Germinal center (tissue), 1 donor: ENCODE measurements at regions not wholly inside any gene's neighbourhood (a gene's known extent, or its start where the extent isn't known, plus 50 kb on each side); places are given as distances from the start of the nearest gene placed in this dataset.

Source experiments
- DNase-seq: peaks from one replicate; pipeline ENCODE4 v3.0.0; 2012; ENCODE audit warnings: mixed read lengths, low spot score

DNA sequence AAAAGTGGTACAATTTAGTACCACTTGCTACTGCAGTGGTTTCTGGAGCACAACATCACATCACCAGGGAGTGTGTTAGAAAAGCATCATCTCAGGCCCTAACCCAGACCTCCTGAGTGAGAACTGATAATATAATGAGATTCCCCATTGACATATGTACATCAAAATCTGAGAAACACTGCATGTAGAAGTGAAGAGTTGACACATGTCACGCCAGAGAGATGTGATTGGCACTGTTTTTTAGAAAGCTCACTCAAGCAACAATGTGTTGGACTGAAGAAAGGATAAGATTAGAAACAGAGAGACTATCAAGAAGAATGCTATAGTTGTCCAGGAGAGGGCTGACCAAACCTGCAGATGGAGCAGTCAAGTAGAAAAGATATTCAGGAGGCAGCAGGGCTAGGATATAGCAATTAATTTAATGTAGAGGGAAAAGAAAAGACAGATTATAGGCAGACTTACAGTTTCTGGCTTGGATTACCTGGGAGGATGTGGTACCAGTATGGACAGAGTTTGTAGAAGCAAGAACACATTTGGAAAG, 324.4 kb upstream of the ADAMTSL1 start:
- DNase-seq: no peak

DNA sequence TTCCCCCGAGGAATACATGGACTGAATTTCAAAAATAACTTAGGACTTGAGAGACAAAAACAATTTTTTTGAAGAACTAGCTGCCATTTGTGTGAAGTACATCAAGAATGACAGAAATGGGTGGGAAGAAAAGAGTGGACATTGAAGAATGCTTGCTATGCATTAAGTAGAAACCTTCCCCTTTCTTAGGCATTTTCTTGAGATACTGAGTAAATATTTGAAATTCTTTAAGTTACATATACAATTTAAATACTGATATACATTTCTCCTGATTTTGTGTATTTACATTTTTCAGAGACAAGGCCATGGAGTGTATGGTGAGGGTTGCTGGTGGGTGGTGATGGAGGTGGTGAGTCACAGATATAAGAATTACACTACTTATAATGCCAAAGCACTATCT, 319.3 kb upstream of the ADAMTSL1 start:
- DNase-seq: no peak

GRCh38 chr9:18159254-18159653, 314.7 kb upstream of the ADAMTSL1 start:
- DNase-seq: no peak

GRCh38 chr9:18163146-18163545, 310.8 kb upstream of the ADAMTSL1 start:
- no peak for DNase-seq

DNA sequence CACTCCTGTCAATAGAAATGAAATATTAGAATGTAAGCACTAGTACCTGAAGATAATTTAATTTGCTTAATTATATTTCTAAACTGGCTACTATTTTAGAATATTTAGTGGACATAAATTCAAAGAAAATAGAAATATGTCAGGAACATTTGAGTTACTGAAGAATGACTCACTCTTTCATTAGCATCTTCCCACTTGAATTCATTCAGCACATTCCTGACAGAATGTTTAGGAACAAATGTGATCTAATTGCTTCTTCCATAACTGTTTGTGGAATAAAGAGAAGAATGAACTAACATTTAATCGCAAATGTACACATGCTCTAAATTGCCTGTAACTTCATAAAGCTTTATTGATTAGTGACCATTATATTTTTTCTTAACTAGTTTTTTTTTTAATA, 306.2 kb upstream of the ADAMTSL1 start:
- no peak for DNase-seq

- no peak for DNase-seq
These were observed 300.0 kb upstream of the ADAMTSL1 start for GRCh38 chr9:18173923-18174322.

DNA sequence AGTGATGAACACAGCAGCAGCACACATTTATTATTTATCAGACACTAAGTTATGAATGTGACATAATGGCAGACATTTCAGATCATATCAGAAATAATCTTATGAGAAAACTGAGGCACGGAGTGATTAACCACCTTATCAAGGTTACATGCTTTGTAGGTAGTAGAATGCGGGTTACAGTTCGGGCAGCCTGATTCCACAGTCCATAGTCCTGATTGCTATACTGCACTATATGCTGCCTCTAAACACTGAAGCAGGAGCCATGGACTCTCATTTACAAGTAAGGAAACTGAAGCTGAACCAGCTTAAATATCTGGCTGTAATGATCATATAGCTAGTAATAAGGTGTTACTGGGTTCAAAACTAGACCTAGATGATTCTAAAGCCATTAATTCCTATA, 291.3 kb upstream of the ADAMTSL1 start:
- no peak for DNase-seq

- DNase-seq: no peak
These were observed 290.0 kb upstream of the ADAMTSL1 start for GRCh38 chr9:18183974-18184373.

- DNase-seq: no peak
These were observed 289.6 kb upstream of the ADAMTSL1 start for GRCh38 chr9:18184401-18184800.

DNA sequence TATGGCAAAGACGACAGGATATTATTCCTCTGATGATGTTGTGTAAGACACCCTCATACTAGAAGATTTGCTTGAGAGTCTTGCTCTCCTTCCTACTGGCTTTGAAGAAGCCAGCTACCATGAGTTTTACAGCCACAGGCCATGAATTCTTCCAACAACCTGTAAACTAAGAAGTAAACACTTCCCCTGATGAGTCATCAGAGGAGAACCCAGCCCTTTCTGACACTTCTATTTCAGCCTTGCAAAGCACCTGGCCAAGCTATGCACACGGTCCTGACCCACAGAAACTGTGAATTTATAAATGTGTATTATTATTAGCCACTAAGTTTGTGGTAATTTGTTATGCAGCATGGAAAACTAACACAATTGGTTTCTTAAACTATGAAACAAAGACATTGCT, 288.8 kb upstream of the ADAMTSL1 start:
- no peak for DNase-seq

GRCh38 chr9:18188971-18189370, 285.0 kb upstream of the ADAMTSL1 start:
- no peak for DNase-seq

DNA sequence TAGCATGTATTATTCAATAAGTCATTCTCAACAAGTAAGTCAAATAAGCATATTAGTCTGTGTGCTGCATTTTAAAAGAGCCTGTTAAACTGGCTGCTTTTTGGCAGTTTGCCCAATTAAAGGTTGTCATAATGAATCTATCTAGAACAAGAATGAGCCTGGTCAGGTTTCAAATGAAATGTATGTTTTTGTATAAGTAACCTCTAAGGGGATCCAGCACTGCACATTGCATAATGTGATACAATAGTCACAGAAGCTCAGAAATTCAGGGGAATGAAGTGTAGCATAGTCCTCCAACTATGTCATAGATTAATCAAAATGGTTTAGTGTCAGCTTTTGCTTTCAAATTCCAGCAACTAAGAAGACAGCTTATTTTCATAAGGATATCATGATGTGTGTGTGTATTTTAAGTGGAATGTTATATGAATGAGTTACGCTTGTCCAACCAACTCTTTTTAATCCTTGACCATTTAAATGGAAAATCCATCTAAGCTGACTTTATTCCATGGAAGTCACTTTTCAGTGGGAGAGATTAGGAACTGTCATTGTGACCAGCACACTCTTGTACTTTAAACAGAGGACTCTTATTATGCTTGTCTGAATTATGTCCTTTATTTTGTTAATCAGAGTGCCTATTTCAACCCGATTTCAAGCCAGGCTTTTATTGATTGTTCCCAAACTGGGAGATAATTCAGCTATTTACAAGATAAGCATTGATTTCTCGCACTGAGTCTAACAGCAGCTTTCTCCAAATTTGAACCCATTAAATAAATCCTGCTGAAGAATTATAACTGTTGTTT, 283.9 kb upstream of the ADAMTSL1 start:
- no peak for DNase-seq

DNA sequence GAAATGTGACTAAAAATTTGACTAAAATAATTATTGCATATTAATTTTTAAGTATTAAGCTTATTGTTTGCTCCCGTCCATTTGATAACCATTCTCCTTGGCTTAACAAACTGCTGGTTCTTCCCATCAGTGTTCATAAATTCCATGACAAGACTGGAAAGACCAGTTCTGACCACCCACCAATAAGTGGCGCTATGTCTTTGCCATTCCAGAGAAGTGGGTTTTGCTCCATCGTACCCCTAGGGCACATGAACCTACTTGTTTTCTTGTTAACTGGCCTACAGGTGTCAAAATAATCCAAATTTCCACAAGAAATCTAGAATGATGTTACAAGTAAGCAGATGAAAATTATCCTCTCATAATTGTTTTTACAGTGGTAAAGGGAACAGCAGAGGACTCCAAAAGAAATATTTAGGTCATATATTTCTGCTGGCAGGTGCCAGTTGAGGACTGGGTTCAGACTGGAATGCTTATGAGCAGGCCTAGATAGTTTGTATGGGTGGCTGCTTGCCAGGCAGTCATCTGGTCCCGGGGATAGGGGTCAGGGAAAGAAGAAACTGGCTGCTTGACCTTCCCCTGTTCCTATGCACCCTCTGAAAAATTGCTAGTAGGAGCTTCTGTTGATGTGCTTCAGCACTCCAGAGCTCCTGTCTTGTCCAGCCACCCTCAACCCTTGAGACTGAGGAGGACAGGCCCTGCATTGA, 283.1 kb upstream of the ADAMTSL1 start:
- DNase-seq: no peak

GRCh38 chr9:18194316-18194715, 279.6 kb upstream of the ADAMTSL1 start:
- no peak for DNase-seq

DNA sequence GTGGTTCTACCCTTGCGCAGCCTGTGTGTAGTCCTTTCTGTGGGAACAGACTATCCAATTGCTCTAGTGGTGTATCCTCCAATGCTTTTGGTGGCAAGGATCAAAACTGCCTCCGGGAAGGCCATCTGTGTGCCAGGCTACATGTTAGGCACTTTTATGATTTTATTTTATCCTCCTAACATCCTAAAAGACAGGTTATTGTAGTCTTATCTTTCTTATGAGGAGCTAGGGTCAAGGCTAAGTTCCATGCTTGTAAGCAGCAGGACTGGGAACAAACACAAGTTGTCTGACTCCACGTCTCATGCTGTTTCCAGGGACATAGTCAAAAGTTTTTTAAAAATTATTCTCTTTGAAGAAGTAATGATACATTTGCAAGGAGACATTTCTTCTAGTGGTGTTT, 278.7 kb upstream of the ADAMTSL1 start:
- no peak for DNase-seq

GRCh38 chr9:18202924-18203323, 271.0 kb upstream of the ADAMTSL1 start:
- DNase-seq: no peak

- no peak for DNase-seq
These were observed 266.2 kb upstream of the ADAMTSL1 start for GRCh38 chr9:18207735-18208134.

DNA sequence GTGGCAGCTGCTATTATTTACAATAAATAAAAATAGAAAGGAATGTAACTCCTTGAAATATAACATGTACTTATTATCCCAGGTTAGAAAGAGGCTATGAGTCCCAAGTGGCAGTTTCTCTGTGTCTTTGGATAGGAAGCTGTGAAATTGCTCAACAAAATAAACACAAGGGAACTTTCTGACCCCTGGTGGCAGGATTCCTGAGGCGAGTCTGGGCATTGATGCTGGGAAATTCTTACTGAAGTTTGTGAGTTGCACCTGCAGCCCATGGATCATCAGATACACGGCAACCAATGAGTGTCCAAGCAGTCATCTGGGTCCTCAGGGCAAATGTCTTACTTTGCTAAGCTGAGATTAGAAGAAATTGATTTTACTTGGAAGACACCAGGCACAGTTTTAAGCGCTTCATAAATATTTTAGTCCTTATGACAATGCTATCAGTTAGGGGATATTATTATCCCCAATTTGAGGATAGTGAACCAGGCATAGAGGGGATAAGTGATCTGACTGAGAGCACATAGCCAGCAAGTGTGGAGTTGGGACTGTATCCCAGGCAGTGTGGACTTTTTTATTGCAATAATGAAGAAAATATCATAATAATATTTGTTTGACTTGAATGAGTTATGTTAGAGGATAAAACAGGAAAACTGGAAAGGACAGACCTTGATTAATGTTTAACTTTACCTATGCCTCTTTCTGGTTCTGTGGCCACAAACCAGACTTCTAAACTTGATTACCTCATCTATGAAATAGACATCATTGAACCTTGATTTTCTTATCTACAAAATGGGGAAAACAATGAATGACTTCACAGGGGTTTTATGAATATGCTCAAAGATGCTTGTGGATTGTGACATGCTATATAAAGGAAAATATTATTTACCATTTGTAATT, 265.5 kb upstream of the ADAMTSL1 start:
- no peak for DNase-seq

DNA sequence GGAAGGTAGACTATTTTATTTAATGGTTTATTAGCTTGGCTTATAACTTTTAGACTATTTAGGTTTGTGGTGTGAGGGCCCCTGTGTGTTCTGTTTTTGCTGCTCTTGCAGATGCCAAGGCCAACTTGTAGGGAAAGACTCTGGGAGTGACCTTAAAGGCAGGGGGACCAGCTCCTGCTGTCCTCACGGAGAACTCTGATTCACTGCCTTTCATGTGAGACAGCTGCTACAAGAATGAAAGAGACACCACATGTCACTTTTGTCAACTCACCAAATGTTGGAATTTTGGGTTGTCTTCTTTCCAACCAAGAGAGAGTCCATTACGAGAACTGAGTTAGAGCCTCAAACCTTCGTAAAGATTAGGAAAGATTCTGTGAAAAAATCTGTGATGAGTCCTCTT, 258.3 kb upstream of the ADAMTSL1 start:
- no peak for DNase-seq

DNA sequence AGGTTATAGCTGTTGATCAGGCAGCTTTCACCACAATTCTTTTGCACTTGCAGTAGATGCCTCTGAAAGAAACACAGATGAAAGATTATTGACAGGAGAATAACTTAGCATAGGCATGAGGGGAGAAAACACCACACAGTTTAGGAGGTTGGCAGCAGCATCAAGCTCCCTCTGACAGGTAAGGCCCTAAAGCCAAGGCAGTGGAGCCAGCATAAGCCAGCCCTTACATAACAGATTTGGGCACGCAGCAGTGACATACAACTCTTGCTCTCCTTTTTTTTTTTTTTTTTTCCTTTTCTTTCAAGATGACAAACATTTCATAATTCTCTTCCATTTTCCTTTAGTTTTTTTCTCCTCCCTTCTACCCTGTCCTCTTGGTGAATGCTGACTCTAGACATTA, 257.6 kb upstream of the ADAMTSL1 start:
- DNase-seq: no peak

DNA sequence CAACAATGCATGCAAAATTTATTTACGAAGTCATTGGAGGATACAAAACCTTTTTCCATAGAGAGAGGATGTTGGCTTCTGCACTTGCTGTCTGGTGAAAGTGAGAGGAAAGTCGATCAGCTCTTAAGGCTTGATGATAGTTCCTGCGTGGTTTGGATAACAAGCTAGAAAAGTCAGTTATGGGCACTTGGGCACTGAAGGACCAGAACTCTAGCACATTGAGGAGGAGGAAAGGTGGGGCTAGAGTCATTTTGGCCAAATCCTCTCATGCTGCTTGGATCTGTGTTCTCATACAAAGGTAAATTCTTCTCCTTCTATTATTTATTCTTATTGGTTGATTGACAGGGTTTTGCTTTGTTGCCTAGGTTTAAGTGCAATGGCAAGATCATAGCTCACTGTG, 245.9 kb upstream of the ADAMTSL1 start:
- no peak for DNase-seq

DNA sequence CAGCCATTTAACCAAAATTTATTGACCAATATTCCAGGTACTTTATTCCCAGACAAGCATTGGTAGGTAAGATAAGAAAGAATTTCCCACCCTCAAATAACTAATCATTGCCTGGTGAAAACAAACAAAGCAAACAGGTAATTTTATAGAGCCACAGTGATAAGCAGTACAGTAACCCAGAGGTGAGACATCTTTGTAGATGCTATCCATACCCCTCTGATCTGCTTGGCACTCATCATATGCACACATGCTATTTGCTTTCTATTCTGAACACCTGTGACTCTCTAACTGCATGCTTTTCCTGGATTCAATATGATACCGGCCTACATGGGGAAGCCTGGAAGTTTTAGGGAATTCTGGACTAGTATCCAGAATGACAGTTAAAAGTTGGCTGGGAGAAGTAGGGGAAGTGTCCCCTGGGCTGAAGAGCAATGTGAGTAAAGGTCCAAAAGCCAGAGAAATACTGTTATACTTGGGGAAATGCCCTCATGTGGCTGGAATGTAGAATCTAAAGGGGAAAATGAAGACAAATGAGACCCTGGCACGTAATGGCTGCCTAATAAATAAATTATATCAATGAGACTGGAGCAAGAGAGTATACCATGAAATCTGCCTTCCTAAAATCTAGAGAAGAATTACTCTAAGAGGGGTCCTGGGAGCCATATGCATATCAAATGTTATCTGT, 243.8 kb upstream of the ADAMTSL1 start:
- DNase-seq: no peak
